SW480 (cell line): ENCODE measurements at regions not wholly inside any gene's neighbourhood (a gene's known extent, or its start where the extent isn't known, plus 50 kb on each side); places are given as distances from the start of the nearest gene placed in this dataset.
"Not testable (repeated sequence)": the region's sequence is repeated elsewhere in the genome, so short reads cannot be mapped to it uniquely, and the experiment has no call there.

Experiments used
- DNase-seq: peaks from one replicate; pipeline ENCODE4 v3.0.0-alpha.2; 2016; ENCODE audit warnings: low spot score

DNA sequence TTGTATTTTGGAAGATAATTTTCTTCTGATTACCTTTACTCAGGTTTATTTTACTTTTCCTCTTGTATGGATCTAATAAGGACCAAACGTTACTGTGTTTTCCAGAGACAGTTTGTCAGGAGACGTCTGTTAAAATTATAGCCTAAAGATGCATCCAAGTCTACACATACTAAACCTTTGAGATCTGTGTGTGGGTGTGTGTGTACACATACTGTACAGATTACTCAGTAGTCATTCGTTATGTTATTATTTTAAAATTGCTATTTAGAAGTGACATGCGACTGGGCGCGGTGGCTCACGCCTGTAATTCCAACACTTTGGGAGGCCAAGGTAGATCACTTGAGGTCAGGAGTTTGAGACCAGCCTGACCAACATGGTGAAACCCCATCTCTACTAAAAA, 51.6 kb upstream of the CNTLN start:
- DNase-seq, result no peak

DNA sequence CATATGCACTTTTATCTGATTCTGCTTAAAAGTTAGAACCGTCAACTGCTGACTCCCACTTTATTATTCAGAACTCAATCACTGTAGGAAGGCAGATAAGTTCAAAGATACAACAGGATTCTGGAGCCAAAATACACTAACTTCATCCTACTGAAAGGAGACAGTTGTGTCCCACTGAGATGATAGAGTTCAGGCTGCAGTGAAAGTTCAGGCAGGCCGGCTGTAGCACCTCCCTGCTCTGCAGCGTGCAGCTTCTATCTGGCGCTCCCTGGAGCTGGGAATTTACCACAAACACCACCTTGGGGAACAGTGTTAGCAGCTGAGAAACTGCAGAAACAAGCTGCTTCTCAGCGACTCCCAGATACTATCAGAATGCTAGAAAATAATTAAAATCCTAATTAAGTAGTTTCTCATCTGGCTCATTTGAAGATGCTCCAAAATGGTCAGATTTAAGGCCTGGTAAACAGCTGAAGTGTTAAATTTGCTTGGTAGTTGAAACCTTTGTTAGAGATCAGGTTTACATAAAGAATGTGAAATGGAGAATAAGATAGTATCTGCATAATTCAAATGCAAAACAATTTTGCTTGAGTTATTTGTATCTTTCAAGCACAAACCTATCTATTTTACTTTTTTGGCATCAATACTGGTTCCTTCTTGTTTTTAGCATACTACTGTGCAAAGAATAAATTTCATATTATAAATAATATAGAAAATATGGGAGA, 52.3 kb upstream of the CNTLN start:
- DNase-seq, result peak; percentile 7

DNA sequence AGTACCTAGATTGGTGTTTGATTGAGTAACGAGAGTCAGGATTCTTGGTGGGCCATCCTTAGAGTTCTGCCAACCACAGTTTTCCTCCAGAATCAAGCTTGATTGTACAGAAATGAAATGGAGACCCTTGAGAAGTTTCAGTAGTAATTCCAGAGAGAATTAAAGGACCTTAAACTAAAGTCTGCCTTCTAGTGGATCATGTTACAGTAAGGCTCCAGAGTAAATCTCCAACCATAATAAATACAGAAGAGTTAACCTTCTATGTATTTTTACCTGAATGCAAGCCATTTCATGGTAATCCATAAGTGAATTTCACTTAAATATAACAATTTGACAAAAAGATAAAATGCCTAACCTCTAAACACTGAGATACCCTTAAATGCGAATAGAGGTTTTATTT, 53.0 kb upstream of the CNTLN start:
- DNase-seq, result no peak

DNA sequence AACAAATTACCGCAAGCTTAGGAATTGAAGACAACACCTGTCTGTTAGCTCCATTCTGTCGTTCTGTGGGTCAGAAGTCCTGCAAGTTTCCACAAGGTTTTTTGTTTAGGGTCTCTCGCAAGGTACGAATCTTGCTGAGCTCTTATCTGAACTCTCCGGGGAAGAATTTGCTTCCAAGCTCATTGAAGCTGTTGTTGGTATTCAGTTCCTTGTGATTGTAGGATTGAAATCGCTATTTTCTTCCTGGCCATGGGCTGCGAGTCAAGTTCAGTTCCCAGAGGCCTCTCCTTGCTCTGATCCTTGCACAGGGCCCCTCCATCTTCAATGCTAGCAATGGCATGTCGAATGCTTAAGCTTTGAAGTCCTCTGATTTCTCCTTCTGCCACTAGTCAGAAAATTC, 53.5 kb upstream of the CNTLN start:
- no peak for DNase-seq

DNA sequence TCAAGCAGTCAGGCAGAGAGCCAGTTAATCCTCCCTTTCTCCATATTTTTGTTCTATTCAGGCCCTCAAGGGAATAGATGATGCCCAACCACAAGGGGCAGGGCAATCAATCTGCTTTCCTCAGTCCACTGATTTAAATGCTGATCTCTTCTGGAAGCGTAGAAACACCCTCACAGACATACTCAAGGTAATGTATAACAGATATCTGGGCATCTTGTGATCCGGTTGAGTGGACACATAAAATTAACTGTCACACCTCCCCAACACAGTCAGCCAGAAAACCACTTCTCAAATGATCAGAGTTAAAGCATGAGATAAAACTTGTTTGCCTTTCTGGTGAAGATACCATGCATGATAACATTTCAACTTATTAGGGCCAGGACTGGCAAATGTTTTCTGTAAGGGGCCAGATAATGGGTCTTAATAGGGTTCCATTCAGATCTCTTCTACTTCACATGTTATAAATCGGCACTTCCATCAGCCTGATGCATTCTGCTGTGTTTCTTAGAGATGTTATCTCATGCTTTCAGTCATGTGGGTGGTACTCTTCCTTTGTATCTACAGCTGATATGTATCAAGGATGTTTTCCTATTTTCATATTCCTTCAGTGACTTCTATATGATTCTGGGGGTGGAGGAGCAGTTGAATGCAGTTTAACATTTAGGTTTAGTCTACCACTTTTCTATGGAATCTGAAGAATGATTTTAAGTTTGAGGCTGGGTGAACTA, 58.9 kb upstream of the CNTLN start:
- no peak for DNase-seq

DNA sequence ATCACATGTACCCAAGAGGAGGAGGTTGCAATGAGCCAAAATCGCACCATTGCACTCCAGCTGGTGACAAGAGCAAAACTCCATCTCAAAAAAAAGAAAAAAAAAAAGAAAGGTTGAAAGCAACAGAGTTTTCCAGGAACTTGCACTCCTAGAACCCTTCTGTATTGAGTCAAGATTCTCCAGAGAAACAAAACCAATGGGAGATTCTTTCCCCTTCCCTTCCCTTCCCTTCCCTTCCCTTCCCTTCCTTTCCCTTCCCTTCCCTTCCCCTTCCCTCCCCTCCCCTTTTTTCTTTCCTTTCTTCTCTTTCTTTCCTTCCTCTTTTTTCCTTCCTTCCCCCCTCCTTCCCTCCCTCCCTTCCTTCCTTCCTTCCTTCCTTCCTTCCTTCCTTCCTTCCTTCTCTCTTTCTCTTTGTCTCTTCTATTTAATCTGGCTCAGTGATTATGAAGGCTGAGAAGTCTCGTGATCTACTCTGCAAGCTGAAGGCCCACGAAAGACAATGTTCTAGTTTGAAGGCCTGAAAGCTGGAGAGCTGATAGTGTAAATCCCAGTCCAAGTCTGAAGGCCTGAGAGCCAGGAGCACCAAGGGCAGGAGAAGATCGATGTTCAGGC, 59.6 kb upstream of the CNTLN start:
- DNase-seq, result no peak

DNA sequence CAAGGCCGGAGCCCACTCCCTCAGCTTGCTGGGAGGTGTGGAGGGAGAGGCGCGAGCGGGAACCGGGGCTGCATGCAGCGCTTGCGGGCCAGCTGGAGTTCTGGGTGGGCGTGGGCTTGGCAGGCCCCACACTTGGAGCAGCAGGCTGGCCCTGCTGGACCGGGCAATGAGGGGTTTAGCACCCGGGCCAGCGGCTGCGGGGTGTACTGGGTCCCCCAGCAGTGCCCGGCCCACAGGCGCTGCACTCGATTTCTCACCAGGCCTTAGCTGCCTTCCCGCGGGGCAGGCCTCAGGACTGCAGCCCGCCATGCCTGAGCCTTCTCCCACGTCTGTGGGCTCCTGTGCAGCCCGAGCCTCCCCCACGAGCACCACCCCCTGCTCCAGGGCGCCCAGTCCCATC, 62.3 kb upstream of the CNTLN start:
- not testable (repeated sequence) for DNase-seq

DNA sequence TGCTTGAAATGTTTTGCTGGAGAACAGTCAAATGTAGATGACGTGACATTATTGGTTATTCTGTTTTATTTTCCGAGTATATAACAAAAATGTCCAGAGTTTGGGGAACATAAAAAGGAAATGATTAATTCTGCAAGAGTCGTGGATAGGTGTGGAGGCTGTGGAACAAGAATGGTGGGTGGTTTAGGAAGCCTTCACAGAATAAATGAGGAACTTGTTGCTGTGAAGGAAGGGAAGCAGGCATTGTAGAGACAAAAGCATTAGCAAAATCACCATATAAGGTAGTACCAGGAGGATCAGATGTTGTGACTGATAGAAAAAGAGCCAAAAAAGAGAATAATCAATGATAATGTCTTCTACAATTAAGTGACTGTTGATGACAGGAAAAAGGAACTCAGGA, 66.2 kb upstream of the CNTLN start:
- DNase-seq, result no peak

DNA sequence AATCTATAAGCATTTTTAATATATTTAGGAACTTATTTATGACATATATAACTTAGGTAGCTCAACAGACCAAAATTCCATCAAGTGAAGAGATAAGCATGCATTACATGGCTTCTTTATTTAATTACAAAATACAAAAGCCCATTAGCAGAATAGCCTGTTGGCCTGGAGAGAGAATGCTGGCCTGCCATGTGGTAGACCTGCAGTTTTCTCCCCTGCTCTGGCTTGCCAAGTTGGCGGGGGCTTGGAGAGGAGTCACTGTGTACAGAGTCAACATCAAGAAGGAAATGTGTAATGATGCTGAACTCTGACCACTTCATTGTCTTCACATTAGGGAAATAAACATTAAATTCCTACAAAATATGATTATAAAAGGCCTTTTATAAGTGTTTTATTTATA, 69.8 kb upstream of the CNTLN start:
- DNase-seq, result no peak

DNA sequence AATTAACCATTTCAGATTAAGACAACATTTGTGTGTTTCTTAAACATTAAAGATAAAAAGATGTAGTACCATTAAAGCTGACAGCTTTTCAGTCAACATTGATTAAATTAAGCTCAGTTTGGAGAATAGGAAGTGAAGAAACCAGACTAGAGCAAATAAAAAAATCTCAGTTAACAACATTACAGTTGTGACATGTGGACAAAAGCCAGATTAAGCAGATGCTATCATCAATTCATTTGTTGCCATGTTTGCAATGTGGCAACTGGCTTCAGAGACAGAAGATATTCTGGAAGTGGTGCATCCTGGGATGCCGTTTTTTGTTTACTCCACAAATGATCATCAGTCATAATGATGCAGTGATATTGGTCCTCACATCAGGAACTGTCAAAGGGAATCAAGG, 70.3 kb upstream of the CNTLN start:
- DNase-seq, result no peak

DNA sequence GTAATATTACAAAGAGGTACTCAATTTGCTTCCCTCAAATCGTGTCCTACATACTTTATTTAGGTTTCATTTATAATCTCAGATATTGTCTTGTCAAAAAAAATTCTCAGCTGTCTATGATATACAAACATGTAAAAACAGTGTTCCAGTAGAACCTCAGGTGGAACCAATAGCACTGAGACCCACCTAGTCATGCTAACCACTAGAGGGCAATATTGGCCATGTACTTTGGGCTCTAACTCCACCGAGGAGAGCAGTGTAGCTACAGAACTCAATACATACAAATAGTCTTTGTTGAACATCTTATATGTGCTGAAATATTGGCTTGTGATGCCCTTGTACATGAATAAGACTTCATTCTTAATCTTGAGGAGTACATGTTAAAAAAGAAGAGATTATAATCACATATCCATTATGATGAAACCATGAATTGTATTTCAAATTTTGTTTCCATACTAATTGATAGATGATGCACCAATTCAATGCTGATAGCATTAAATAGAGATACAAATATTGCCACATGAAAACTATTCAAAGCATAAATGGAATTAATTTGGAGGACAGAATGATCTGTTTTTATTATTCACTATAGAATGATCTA, 71.2 kb upstream of the CNTLN start:
- DNase-seq, result peak; percentile 52

DNA sequence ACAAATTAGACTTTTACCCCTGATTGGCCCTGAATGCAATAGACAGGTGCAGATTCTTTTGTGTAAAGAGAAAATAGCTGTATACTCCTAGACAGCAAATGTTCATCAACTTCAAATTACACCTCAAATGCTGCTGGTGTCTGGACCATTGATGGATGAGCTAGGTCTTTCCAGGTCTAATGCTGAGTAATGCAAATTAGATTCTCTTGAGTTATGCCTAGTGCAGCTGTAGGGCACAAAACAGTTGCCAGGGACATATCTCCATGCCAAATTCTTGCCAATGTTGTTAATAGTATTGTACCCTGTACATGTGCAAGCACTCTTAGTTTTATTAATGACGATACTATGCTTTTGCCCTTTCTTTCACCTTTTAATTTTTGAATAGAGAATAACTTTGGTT, 72.3 kb upstream of the CNTLN start:
- no peak for DNase-seq

DNA sequence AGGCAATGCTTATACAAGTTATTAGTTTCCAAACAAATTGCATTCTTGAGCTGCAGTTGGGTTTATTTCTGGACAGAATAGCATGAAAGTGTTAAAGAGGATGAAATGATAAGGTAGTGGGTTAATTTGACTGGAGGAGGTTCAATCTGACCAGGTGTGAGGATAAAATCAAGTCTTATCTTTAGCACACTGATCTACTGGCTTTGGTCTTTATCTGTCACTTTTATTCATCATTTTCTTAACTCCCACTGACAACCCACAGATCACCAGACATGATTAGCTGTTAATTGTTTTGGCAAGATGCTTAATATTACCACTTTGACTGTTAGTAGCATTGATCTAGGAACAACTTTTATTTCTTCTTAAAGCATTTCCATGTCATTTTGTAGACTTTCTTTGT, 74.4 kb upstream of the CNTLN start:
- no peak for DNase-seq

DNA sequence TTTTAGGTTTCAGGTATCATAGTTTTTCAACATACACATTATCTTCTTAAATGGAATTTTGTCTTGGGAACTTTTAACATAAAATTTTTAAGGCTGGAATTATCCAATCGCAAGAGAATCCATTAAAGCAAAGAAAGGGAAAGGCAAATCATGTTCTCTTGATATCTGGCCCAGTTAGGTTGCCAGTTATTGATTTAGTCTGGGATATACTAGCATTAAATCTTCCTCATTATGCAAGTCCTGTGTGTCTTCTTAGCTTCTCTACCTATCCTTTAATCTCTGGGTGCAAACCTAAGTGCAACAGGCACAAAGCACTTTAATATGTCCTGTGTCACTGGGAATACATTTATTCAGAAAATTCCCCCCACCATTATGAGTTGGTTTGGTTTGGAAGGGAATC, 75.4 kb upstream of the CNTLN start:
- DNase-seq, result no peak

DNA sequence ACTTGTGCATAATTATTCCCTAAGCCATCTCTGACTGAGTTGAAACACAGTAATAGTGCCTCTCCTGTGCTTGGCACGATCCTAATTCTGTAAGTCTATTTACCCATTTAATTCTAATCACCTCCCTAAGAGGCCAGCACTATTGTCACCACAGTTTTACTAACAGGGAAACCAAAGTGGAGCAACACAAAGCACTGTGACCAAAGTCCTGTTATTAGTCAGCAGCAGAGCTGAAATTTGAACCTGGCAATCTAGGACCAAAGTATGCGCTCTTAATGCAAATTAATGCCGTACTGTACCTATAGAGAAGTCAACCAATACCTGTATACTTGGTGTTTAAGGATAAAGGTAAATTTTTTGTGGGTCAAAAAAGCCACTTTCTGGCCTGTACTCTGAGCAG, 77.1 kb upstream of the CNTLN start:
- DNase-seq, result peak; percentile 29

DNA sequence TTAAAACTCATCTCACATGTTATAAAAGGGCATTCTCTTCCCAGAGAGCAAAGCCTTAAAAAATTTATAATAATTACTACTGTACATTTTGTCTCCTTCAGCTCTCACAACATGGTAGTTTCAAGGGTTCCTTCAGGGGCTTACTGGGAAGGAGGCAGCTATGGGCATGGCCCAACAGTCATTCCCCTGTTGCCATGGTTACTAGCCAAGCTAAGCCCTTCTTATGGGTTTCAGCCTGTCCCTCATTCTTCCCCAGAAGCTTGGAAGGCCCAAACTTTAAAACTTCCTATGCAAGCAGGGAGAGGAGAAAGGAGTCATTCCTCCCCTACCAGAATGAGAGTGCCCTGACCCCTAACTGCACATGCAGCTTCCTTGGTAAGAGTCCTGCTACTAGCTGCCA, 82.2 kb upstream of the CNTLN start:
- DNase-seq, result no peak

DNA sequence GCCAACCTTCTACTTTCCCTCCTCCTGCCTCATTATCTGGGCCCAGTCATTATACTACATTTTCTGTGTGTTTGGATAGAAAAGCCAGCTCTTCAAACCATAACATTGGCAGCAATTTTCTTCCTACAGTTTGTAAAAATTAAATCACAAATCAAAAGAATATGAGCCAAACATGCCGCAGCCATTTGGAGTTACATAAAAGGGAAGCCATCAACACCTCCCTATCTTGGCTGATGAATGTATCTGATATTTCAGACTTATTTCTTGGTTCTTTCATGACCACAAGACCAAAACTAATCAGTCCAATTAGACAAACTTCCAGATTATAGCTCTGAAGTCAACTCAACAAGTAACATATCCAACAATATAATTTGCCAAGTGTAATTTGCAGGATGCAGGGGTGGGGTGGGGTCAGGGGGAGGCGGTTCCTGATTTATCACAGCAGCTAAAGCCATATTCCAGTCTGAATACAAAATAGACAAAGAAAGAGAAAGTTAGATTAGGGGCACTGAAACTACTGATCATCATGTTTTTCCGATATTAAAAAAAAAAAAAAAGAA, 89.4 kb upstream of the CNTLN start:
- DNase-seq, result no peak

DNA sequence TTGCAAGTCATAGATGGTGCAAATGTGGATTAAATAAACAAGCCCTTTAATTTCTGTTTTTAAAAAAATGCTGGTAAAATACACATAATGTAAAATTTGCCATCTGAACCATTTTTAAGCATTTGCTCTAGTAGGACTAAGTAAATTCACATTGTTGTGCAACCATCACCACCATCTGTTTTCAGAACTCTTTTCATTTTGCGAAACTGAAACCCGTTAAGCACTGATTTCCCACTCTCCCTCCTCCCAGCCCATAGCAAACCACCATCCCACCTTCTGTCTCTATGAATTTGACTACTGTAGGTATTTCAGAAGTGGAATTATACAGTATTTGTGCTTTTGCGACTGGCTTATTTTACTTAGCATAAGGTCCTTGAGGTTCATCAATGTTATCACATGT, 103.3 kb upstream of the CNTLN start:
- DNase-seq, result no peak

DNA sequence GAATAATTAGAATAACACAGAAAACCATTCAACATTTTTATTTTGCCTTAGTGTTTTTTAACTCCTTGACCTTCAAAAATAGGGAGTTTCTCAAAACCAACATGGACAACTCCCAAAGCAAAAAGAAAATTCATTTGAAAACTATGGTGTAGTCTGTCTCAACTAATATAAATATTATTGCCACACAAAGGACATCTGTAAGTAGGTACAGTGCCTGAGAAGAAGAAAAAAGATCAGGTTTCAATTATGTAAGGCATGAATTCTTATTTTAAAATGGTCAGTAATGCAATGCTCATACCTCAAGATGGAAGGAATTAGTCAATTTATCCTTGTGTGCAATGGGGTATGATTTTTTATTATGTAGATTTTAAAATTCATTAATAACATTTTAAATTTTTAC, 109.6 kb upstream of the CNTLN start:
- no peak for DNase-seq

DNA sequence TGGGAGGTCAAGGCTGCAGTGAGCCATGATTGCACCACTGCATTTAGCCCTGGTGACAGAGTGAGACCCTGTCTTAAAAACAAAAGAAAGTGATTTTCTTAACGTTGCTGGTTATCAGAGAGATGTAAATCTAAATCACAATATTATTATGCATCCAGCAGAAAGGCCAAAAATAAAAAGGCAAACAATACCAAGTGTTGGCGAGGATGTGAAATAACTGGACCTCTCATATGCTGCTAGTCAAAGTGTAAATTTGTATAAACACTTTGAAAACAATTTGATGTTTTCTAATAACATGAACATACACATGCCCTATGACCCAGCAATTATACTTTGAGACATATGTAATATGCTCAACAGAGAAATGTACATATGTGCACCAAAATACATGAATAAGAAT, 110.7 kb upstream of the CNTLN start:
- DNase-seq, result no peak

DNA sequence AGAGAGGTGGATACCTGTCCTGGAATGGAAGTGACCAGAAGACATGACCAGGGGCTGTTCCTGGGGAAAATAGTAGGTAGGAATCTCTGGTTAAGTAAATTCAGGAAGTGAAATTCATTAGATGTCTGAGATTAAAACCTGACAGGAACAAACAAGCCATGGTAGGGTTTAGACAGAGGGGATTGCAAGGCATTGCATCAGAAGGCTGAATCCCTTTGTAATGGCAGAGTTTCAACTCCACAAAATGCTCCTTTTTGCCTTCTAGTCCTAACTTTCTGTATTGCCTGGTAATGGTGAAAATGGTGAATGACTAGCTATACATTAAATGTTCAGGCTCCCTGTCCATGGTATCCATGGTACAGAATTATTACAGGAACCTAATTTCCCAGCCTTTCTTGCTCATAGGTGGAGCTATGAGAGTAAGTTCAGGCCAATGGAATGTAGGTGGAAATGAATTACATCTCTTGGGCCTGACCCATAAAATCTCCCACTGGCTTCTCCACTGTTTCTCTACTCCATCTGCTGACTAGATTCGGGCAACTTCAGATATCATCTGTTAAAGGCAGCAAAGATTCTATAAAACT, 113.4 kb upstream of the CNTLN start:
- peak; percentile 6 for DNase-seq

DNA sequence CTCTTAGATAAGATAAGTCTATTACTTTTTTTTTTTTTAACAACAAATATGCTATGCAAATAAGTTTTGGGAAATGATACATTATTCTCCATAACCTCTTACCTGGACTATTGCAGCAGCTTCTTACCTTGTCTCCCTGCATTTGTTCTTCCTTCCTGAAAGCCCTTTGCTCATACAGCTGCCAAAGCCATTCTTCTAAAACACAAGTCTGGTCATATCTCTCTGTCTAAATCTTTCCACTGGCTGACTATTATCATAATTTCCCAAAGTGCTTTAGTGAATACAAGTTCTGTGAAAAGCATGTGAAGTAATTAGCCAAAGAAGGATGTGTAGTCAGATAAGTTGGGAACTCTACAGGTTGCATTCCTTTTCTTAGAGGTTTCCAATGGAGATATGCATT, 115.4 kb upstream of the CNTLN start:
- no peak for DNase-seq
